ENCODE measurements at regions not wholly inside any gene's neighbourhood (a gene's known extent, or its start where the extent isn't known, plus 50 kb on each side); places are given as distances from the start of the nearest gene placed in this dataset.

GRCh38 chr11:69959461-69959860 lies 118.7 kb upstream of the ANO1 start:
- WGBS, 2 donors: 81 to 88% methylated on average over 4 to 8 of the region's 8 CpGs
- DNase-seq: no peak
- intact Hi-C loops (cut with DNase I; ENCODE audit: low total_unique reads): no loop called here
- Histone ChIP-seq H3K4me1 (no peaks in the 10 kb centered on the region), H3K9me3 (no peaks in the 10 kb centered on the region), H3K27ac (no peak overlapping the region), H3K4me3 (no peak overlapping the region), H3K36me3 (ENCODE audit: low read depth, missing control alignments) (no peaks in the 10 kb centered on the region), H3K27me3 (no peaks in the 10 kb centered on the region)
- TF ChIP-seq POLR2A (IDR thresholded peaks at IDR 0.05): no peak
- TF ChIP-seq CTCF (IDR thresholded peaks at IDR 0.05): no peak

- no peaks in the 10 kb centered on the region for H3K9me3 ChIP-seq
- TF ChIP-seq POLR2A (IDR thresholded peaks at IDR 0.05): no peak
- no peak for TF ChIP-seq CTCF (IDR thresholded peaks at IDR 0.05)
- intact Hi-C loops (cut with DNase I; ENCODE audit: low total_unique reads): no loop called here
- H3K27me3 ChIP-seq: no peaks in the 10 kb centered on the region
- 87 to 93% methylated on average over 11 of the region's 11 CpGs for WGBS, 2 donors
- H3K36me3 ChIP-seq (ENCODE audit: low read depth, missing control alignments): no peaks in the 10 kb centered on the region
- H3K4me1 ChIP-seq: no peaks in the 10 kb centered on the region
- H3K27ac ChIP-seq: no peak overlapping the region
- no peak for DNase-seq
- H3K4me3 ChIP-seq: no peak overlapping the region
These were observed 116.4 kb upstream of the ANO1 start for GRCh38 chr11:69961738-69962137.

- no peaks in the 10 kb centered on the region for H3K4me1 ChIP-seq
- H3K4me3 ChIP-seq: no peak overlapping the region
- TF ChIP-seq POLR2A (IDR thresholded peaks at IDR 0.05) (no peak), CTCF (IDR thresholded peaks at IDR 0.05) (no peak)
- H3K36me3 ChIP-seq (ENCODE audit: low read depth, missing control alignments): no peaks in the 10 kb centered on the region
- WGBS, 2 donors: 77 to 95% methylated on average over 4 to 9 of the region's 9 CpGs
- no peak for DNase-seq
- H3K27me3 ChIP-seq: no peaks in the 10 kb centered on the region
- no peaks in the 10 kb centered on the region for H3K9me3 ChIP-seq
- H3K27ac ChIP-seq: no peak overlapping the region
- intact Hi-C loops (cut with DNase I; ENCODE audit: low total_unique reads): no loop called here
These were observed 116.0 kb upstream of the ANO1 start for GRCh38 chr11:69962152-69962551.

GRCh38 chr11:69963533-69964246 lies 114.4 kb upstream of the ANO1 start:
- intact Hi-C loops (cut with DNase I; ENCODE audit: low total_unique reads): no loop called here
- Histone ChIP-seq H3K27me3 (no peaks in the 10 kb centered on the region), H3K36me3 (ENCODE audit: low read depth, missing control alignments) (no peaks in the 10 kb centered on the region), H3K27ac (no peak overlapping the region), H3K4me3 (no peak overlapping the region), H3K9me3 (no peaks in the 10 kb centered on the region), H3K4me1 (no peaks in the 10 kb centered on the region)
- WGBS, 2 donors: 45 to 68% methylated on average over 8 of the region's 8 CpGs
- DNase-seq: no peak
- TF ChIP-seq CTCF (IDR thresholded peaks at IDR 0.05): no peak
- TF ChIP-seq POLR2A (IDR thresholded peaks at IDR 0.05): no peak

- Histone ChIP-seq H3K4me3 (no peak overlapping the region), H3K27me3 (no peaks in the 10 kb centered on the region), H3K27ac (no peak overlapping the region), H3K9me3 (no peaks in the 10 kb centered on the region), H3K36me3 (ENCODE audit: low read depth, missing control alignments) (no peaks in the 10 kb centered on the region), H3K4me1 (no peaks in the 10 kb centered on the region)
- intact Hi-C loops (cut with DNase I; ENCODE audit: low total_unique reads): no loop called here
- TF ChIP-seq CTCF (IDR thresholded peaks at IDR 0.05) (no peak), POLR2A (IDR thresholded peaks at IDR 0.05) (no peak)
- WGBS, 2 donors: 88 to 89% methylated on average over 6 of the region's 6 CpGs
- DNase-seq: no peak
These were observed 113.9 kb upstream of the ANO1 start for GRCh38 chr11:69964247-69964643.

Measured in testis (tissue), 2 donors.